Upper lobe of left lung (tissue), 4 donors: ENCODE measurements at regions not wholly inside any gene's neighbourhood (a gene's known extent, or its start where the extent isn't known, plus 50 kb on each side); places are given as distances from the start of the nearest gene placed in this dataset.

Experiments
- CTCF ChIP-seq, 6 experiments: fragments of 450-650 bp in 4 of 6; fragments of 200-600 bp in 2 of 6; sonication (generic) in 2 of 6; IDR thresholded peaks; one replicate each; pipeline ENCODE4 v1.5.1; 2016 to 2019; ENCODE audit warnings: antibody characterized with exemption in 6 of 6
- EP300 ChIP-seq, 4 donors: sonication (generic); formaldehyde crosslinking; IDR thresholded peaks; one replicate each; pipeline ENCODE4 v1.5.1; 2017; ENCODE audit warnings: antibody characterized with exemption in 4 of 4, control low read depth in 2 of 4
- POLR2A ChIP-seq, 4 donors: fragments of 450-650 bp; IDR thresholded peaks; one replicate each; pipeline ENCODE4 v1.5.1; 2016 to 2017; ENCODE audit warnings: antibody characterized with exemption in 4 of 4, mild to moderate bottlenecking in 2 of 4
- POLR2AphosphoS5 ChIP-seq, 2 donors: sonication (generic); formaldehyde crosslinking; IDR thresholded peaks; one replicate each; pipeline ENCODE4 v1.5.1; 2017; ENCODE audit warnings: antibody characterized with exemption in 2 of 2

GRCh38 chr13:78826936-78827335 lies 168.0 kb upstream of the OBI1 start:
- TF ChIP-seq POLR2A (IDR thresholded peaks at IDR 0.05) (no peak), CTCF (IDR thresholded peaks at IDR 0.05) (no peak), EP300 (IDR thresholded peaks at IDR 0.05) (no peak), POLR2AphosphoS5 (IDR thresholded peaks at IDR 0.05) (no peak)
